WERI-Rb-1 (cell line): ENCODE measurements at regions not wholly inside any gene's neighbourhood (a gene's known extent, or its start where the extent isn't known, plus 50 kb on each side); places are given as distances from the start of the nearest gene placed in this dataset.

Source experiments
- DNase-seq: peaks from one replicate; pipeline ENCODE4 v3.0.0-alpha.2; 2020
- H3K27ac ChIP-seq: fragments of 250-450 bp; sonication (Bioruptor Pico); 2 replicates; pipeline ENCODE4 v1.5.1; 2020; ENCODE audit warnings: mild to moderate bottlenecking, moderate library complexity
- H3K27me3 ChIP-seq: fragments of 250-450 bp; sonication (Bioruptor Pico); 2 replicates; pipeline ENCODE4 v1.5.1; 2021; ENCODE audit warnings: mild to moderate bottlenecking, low read depth, moderate library complexity; ENCODE audit not compliant: insufficient read depth, severe bottlenecking
- H3K36me3 ChIP-seq: fragments of 250-450 bp; sonication (Bioruptor Pico); 2 replicates; pipeline ENCODE4 v1.5.1; 2020; ENCODE audit warnings: mild to moderate bottlenecking, moderate library complexity
- H3K4me3 ChIP-seq: 2 replicates; pipeline ENCODE4 v1.5.1; 2011; ENCODE audit warnings: low read depth, mild to moderate bottlenecking, control low read depth, low read length
- H3K9me3 ChIP-seq: fragments of 250-450 bp; sonication (Bioruptor Pico); 2 replicates; pipeline ENCODE4 v1.5.1; 2021; ENCODE audit warnings: mild to moderate bottlenecking, moderate library complexity; ENCODE audit not compliant: severe bottlenecking
- TF ChIP-seq, protein P1 (sequence below): IDR thresholded peaks from 2 replicates; pipeline ENCODE4 v1.5.1; 2011; ENCODE audit warnings: low read depth, mild to moderate bottlenecking, control low read depth, inconsistent platforms, low read length

GRCh38 chr10:33401300-33401699, 66.8 kb upstream of the NRP1 start:
- TF ChIP-seq, protein P1, sequence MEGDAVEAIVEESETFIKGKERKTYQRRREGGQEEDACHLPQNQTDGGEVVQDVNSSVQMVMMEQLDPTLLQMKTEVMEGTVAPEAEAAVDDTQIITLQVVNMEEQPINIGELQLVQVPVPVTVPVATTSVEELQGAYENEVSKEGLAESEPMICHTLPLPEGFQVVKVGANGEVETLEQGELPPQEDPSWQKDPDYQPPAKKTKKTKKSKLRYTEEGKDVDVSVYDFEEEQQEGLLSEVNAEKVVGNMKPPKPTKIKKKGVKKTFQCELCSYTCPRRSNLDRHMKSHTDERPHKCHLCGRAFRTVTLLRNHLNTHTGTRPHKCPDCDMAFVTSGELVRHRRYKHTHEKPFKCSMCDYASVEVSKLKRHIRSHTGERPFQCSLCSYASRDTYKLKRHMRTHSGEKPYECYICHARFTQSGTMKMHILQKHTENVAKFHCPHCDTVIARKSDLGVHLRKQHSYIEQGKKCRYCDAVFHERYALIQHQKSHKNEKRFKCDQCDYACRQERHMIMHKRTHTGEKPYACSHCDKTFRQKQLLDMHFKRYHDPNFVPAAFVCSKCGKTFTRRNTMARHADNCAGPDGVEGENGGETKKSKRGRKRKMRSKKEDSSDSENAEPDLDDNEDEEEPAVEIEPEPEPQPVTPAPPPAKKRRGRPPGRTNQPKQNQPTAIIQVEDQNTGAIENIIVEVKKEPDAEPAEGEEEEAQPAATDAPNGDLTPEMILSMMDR: no peak

GRCh38 chr10:33398796-33399195, 64.3 kb upstream of the NRP1 start:
- Histone ChIP-seq H3K27ac (no peak overlapping the region), H3K27me3 (no peaks in the 10 kb centered on the region), H3K9me3 (no peaks in the 10 kb centered on the region), H3K36me3 (no peaks in the 10 kb centered on the region), H3K4me3 (no peak overlapping the region)
- TF ChIP-seq, protein P1: no peak
- DNase-seq: no peak

More at GRCh38 chr10:33401300-33401699, 66.8 kb upstream of the NRP1 start:
- no peak for DNase-seq
- H3K27me3 ChIP-seq: no peaks in the 10 kb centered on the region
- H3K4me3 ChIP-seq: no peak overlapping the region
- H3K27ac ChIP-seq: no peak overlapping the region
- H3K36me3 ChIP-seq: no peaks in the 10 kb centered on the region
- no peaks in the 10 kb centered on the region for H3K9me3 ChIP-seq

GRCh38 chr10:33396938-33397337, 62.5 kb upstream of the NRP1 start:
- Histone ChIP-seq H3K27ac (no peak overlapping the region), H3K9me3 (no peaks in the 10 kb centered on the region), H3K4me3 (no peak overlapping the region), H3K36me3 (no peaks in the 10 kb centered on the region), H3K27me3 (no peaks in the 10 kb centered on the region)
- DNase-seq: no peak
- TF ChIP-seq, protein P1: no peak

- no peak overlapping the region for H3K27ac ChIP-seq
These were observed 61.8 kb upstream of the NRP1 start for GRCh38 chr10:33396279-33396678.

GRCh38 chr10:33395201-33395600, 60.7 kb upstream of the NRP1 start:
- Histone ChIP-seq H3K4me3 (no peak overlapping the region), H3K9me3 (no peaks in the 10 kb centered on the region), H3K36me3 (no peaks in the 10 kb centered on the region), H3K27ac (no peak overlapping the region), H3K27me3 (no peaks in the 10 kb centered on the region)
- no peak for DNase-seq
- TF ChIP-seq, protein P1: no peak

More at GRCh38 chr10:33396279-33396678, 61.8 kb upstream of the NRP1 start:
- H3K9me3 ChIP-seq: no peaks in the 10 kb centered on the region
- H3K27me3 ChIP-seq: no peaks in the 10 kb centered on the region
- no peak for DNase-seq
- H3K4me3 ChIP-seq: no peak overlapping the region
- H3K36me3 ChIP-seq: no peaks in the 10 kb centered on the region
- TF ChIP-seq, protein P1: no peak

- no peaks in the 10 kb centered on the region for H3K36me3 ChIP-seq
- H3K9me3 ChIP-seq: no peaks in the 10 kb centered on the region
- DNase-seq: no peak
- H3K27me3 ChIP-seq: no peaks in the 10 kb centered on the region
- no peak overlapping the region for H3K27ac ChIP-seq
- no peak overlapping the region for H3K4me3 ChIP-seq
- TF ChIP-seq, protein P1: no peak
These were observed 58.2 kb upstream of the NRP1 start for GRCh38 chr10:33392706-33393105.
